ENCODE measurements at regions not wholly inside any gene's neighbourhood (a gene's known extent, or its start where the extent isn't known, plus 50 kb on each side); places are given as distances from the start of the nearest gene placed in this dataset.
"Not testable (repeated sequence)": the region's sequence is repeated elsewhere in the genome, so short reads cannot be mapped to it uniquely, and the experiment has no call there.

- DNase-seq (ENCODE audit: low read depth): not testable (repeated sequence)
Observed at GRCh38 chr3:32042867-32043266, 61.3 kb downstream of the ZNF860 start.

- DNase-seq (ENCODE audit: low read depth): peak; percentile 84
Observed at GRCh38 chr3:32045091-32045915, 61.1 kb upstream of the GPD1L start.

- DNase-seq (ENCODE audit: low read depth): no peak
Observed at GRCh38 chr3:32046102-32046501, 60.3 kb upstream of the GPD1L start.

GRCh38 chr3:32048487-32049182, 57.8 kb upstream of the GPD1L start:
- DNase-seq (ENCODE audit: low read depth): no peak

GRCh38 chr3:32049916-32050315, 56.5 kb upstream of the GPD1L start:
- DNase-seq (ENCODE audit: low read depth): no peak

GRCh38 chr3:32052230-32052629, 54.2 kb upstream of the GPD1L start:
- not testable (repeated sequence) for DNase-seq (ENCODE audit: low read depth)

- DNase-seq (ENCODE audit: low read depth): not testable (repeated sequence)
Observed at GRCh38 chr3:32052851-32053250, 53.6 kb upstream of the GPD1L start.

GRCh38 chr3:32056559-32057290, 49.7 kb upstream of the GPD1L start:
- no peak for DNase-seq (ENCODE audit: low read depth)
